Ectodermal cell (in vitro differentiated cells): ENCODE measurements at regions not wholly inside any gene's neighbourhood (a gene's known extent, or its start where the extent isn't known, plus 50 kb on each side); places are given as distances from the start of the nearest gene placed in this dataset.

Experiments used
- H3K27ac ChIP-seq: 2 replicates; pipeline ENCODE4 v1.7.0; 2013; ENCODE audit warnings: mild to moderate bottlenecking, low read depth, low read length; ENCODE audit not compliant: insufficient read depth, poor library complexity, severe bottlenecking
- H3K27me3 ChIP-seq: 2 replicates; pipeline ENCODE4 v1.7.0; 2013; ENCODE audit warnings: mild to moderate bottlenecking, low read length; ENCODE audit not compliant: insufficient read depth, control insufficient read depth, poor library complexity, severe bottlenecking
- H3K36me3 ChIP-seq: one replicate; pipeline ENCODE4 v1.7.0; 2013; ENCODE audit warnings: low read length; ENCODE audit not compliant: control insufficient read depth, insufficient read depth
- H3K4me1 ChIP-seq: one replicate; pipeline ENCODE4 v1.7.0; 2013; ENCODE audit warnings: low read length; ENCODE audit not compliant: control insufficient read depth, insufficient read depth
- H3K4me3 ChIP-seq: 2 replicates; pipeline ENCODE4 v1.7.0; 2013; ENCODE audit warnings: low read depth, low read length, control low read depth; ENCODE audit not compliant: insufficient read depth
- H3K9me3 ChIP-seq: 2 replicates; pipeline ENCODE4 v1.7.0; 2013; ENCODE audit warnings: mild to moderate bottlenecking, low read length, moderate library complexity; ENCODE audit not compliant: control insufficient read depth
- WGBS, 2 experiments: methylation state at CpG; one replicate each; pipeline ENCODE4 v1.1.7; 2013; ENCODE audit warnings: missing lambda C conversion rate in 2 of 2; 5-methylcytosine and 5-hydroxymethylcytosine counted together

DNA sequence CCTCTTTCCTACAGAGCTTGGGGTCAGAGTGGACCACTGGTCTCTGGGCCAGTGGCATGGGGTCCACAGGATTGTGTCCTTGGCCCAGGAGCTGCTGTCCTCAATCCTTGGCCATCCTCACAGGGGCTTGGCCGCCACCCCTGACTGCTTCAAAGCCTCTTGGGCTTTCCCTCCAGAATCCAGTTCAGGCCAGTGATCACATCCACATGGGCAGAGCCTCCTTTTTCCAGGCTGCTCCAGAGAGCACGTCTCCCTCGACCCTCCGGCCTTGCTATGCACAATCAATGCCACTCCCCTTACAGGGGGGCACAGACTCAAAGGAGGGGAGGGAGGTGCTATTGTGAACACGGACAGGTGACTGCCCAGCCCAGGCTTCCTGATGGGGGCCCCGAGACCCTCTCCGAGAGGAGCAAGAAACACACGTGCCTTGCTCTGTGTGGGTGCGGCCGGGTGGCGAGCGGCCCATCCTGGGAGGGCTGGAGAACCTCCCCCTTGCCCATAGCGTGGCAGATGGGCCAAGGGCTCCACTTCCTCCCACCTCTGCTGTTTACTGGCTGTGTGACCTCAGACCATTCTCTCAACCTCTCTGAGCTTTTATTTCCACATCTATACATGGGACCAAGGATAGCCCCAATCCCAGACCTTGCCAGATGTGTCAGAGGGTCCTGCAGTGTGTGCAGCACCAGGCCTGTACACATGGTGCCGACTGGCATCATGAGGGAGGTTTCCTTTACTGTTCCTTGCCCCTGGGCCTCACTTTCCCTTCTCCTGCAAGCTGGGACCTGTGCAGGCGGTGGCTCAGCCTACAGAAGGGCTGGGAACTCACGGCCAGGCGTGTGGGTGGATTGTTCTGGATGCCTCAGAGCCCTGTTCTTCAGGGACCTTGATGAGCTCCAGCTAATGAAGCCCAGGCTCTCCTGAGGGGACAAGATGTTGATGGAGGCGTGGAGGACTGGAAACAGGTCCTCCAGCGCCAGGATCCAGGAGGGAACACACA lies 229.0 kb upstream of the GSE1 start:
- 90 to 95% methylated on average over 19 of the region's 19 CpGs for whole genome bisulfite sequencing, 2 experiments
- no peaks in the 10 kb centered on the region for H3K27me3 ChIP-seq
- peaks cover 14% of the 10 kb centered on the region for H3K4me1 ChIP-seq
- H3K27ac ChIP-seq: no peak overlapping the region
- H3K4me3 ChIP-seq: no peak overlapping the region
- H3K9me3 ChIP-seq: no peaks in the 10 kb centered on the region
- no peaks in the 10 kb centered on the region for H3K36me3 ChIP-seq

GRCh38 chr16:85384833-85385462 lies 228.2 kb upstream of the GSE1 start:
- Histone ChIP-seq H3K4me1 (peaks cover 14% of the 10 kb centered on the region), H3K4me3 (no peak overlapping the region), H3K9me3 (no peaks in the 10 kb centered on the region), H3K36me3 (no peaks in the 10 kb centered on the region), H3K27ac (no peak overlapping the region), H3K27me3 (no peaks in the 10 kb centered on the region)
- 83 to 86% methylated on average over 20 of the region's 20 CpGs for WGBS, 2 experiments

DNA sequence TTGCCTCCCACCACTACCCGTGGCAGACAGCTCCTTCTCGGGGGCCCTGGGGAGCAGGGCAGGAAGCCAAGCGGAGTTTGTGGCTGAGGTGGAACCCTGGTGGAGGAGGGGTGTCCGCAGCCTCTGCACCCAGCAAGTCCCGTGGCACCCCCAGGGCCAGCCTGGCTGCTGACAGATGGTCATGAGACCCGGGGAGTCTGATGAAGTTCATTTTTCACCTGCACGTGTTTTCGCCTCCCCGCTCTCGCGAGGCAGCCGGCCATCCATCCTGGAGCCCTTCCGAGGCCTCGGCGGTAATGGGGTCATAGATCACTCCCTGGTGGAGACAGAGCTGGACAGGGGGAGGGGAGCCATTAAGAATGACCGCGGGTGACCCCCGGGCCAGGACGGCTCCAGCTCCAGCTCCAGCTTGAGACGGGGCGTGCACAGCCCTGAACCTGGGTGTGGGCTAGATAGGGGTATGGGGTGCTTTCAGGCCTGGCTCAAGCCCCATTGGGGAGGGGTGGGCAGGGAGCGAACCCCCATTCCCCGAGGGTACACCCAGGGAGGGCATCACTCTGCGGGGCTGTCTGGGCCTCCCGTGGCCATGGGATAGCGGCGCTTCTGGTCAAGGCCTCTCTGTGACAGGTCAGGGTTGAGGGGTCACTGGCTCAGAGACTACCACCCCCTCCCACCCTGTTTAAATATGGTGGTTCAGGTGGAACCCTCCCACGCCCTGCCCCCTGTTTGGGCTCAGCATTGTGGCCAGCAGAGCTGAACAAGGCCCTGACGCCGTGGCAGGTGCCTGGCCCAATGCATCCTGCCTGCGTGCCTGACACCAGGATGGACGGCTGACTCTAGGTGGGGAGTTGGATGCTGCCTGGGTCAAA lies 227.4 kb upstream of the GSE1 start:
- 93% methylated on average over 32 of the region's 32 CpGs for WGBS, 2 experiments
- no peaks in the 10 kb centered on the region for H3K27me3 ChIP-seq
- no peak overlapping the region for H3K4me3 ChIP-seq
- H3K27ac ChIP-seq: no peak overlapping the region
- H3K4me1 ChIP-seq: peaks cover 14% of the 10 kb centered on the region
- no peaks in the 10 kb centered on the region for H3K9me3 ChIP-seq
- no peaks in the 10 kb centered on the region for H3K36me3 ChIP-seq

DNA sequence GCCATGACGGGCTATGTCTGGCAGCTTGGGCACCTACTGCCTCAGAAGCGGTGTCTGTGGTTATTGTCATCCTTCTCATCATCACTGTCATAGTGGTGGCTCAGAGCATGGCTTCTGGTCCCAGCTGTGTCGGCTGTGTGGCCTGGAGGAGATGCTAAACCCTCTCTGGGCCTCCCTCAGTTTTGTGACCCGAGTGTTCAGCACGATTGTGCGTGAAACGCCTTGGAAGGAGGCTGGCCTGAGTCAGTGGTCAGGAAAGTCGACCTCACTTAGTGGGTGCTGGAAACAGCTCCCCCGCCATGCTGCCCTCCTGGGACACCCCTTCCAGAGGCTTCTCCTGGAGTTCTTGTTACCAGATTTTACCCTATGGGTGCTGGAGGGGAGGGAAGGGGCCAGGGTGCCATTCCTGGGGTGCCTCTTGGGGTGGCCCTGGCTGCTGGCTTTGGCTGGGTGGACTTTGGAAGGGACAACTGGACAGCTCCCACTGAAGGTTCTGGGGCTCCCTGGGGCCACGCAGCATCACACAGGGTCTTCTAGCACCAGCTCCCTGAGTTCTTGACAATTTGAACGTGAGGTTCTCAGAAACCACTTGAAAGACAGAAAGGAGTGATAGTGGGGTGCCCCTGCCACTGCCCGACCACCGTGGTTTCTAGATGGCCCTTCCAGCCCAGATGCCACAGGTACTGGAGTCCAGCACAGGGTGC lies 226.5 kb upstream of the GSE1 start:
- peaks cover 11% of the 10 kb centered on the region for H3K4me1 ChIP-seq
- no peaks in the 10 kb centered on the region for H3K27me3 ChIP-seq
- 96% methylated on average over 13 of the region's 13 CpGs for WGBS, 2 experiments
- H3K9me3 ChIP-seq: no peaks in the 10 kb centered on the region
- no peaks in the 10 kb centered on the region for H3K36me3 ChIP-seq
- H3K27ac ChIP-seq: no peak overlapping the region
- no peak overlapping the region for H3K4me3 ChIP-seq

GRCh38 chr16:85387171-85387507 lies 226.0 kb upstream of the GSE1 start:
- 94 to 96% methylated on average over 11 of the region's 11 CpGs for WGBS, 2 experiments
- Histone ChIP-seq H3K27ac (no peak overlapping the region), H3K4me3 (no peak overlapping the region), H3K9me3 (no peaks in the 10 kb centered on the region), H3K27me3 (no peaks in the 10 kb centered on the region), H3K4me1 (peaks cover 6% of the 10 kb centered on the region), H3K36me3 (no peaks in the 10 kb centered on the region)

DNA sequence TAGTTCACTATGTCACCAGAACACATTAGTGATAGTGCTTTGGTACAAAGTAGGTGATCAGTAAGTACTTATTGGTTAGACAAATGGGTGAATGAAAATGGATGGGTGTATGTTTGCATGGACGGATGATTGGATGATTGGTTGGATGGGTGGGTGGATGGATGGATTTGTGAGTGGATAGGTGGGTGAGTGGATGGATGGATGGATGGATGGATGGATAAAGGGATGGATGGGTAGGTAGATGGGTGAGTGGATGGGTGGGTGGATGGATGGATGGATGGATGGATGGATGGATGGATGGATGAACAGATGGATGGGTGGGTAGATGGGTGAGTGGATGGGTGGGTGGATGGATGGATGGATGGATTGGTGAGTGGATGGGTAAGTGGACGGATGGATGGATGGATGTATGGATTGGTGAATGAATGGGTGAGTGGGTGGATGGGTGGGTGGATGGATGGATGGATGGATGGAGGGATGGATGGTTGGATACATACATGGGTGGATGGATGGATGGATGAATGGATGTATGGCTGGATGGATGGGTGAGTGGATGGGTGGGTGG lies 225.3 kb upstream of the GSE1 start:
- no peaks in the 10 kb centered on the region for H3K27me3 ChIP-seq
- H3K27ac ChIP-seq: no peak overlapping the region
- H3K4me3 ChIP-seq: no peak overlapping the region
- H3K4me1 ChIP-seq: no peaks in the 10 kb centered on the region
- H3K9me3 ChIP-seq: no peaks in the 10 kb centered on the region
- H3K36me3 ChIP-seq: no peaks in the 10 kb centered on the region
- WGBS, 2 experiments: 92 to 95% methylated on average over 2 of the region's 2 CpGs

DNA sequence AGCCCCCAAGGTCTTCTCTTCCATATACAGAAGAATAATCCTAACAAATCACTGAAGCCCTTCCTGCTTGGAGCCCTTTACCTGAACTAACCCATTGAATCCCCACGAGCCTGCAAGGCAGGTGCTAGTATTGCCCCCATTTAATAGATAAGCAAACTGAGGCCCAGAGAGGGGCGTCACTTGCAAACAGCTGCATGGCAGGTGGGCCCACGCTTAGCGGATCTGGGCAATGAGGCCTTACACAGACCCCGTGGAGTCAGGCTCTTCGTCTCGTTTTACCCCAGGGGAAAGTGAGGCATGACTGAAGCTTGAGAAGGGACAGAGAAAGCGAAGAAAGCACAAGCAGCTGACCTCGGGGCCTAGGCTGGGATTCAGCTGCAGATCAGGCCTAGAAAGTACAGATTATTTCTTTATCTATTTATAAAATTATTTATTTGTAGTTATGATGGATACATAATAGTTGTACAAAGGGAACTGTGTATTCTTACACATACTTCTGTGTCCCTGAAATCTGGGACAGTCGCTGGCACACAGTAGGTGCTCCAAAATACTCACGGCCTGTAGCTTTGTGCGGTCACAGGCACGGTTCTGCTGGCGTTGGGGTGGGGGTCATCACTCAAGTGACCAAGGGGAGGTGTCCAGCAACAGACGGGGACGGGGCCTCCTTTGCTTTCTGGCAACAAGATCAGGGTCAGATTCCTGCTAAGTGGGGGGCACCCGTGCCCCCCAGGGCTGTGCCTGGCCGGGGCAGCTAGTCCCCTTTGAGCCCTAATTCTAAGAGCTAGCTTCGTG lies 223.2 kb upstream of the GSE1 start:
- H3K27ac ChIP-seq: no peak overlapping the region
- no peaks in the 10 kb centered on the region for H3K9me3 ChIP-seq
- H3K4me1 ChIP-seq: peaks cover 4% of the 10 kb centered on the region
- peaks cover 9% of the 10 kb centered on the region for H3K27me3 ChIP-seq
- no peaks in the 10 kb centered on the region for H3K36me3 ChIP-seq
- H3K4me3 ChIP-seq: no peak overlapping the region
- WGBS, 2 experiments: 86 to 90% methylated on average over 19 of the region's 19 CpGs

GRCh38 chr16:85390511-85391174 lies 222.5 kb upstream of the GSE1 start:
- 92% methylated on average over 20 to 24 of the region's 24 CpGs for WGBS, 2 experiments
- H3K36me3 ChIP-seq: no peaks in the 10 kb centered on the region
- H3K27ac ChIP-seq: no peak overlapping the region
- H3K9me3 ChIP-seq: no peaks in the 10 kb centered on the region
- peaks cover 9% of the 10 kb centered on the region for H3K27me3 ChIP-seq
- H3K4me3 ChIP-seq: no peak overlapping the region
- H3K4me1 ChIP-seq: peaks cover 9% of the 10 kb centered on the region
